Upper lobe of left lung (tissue), 4 donors: ENCODE measurements at regions not wholly inside any gene's neighbourhood (a gene's known extent, or its start where the extent isn't known, plus 50 kb on each side); places are given as distances from the start of the nearest gene placed in this dataset.

Source experiments
- CTCF ChIP-seq, 6 experiments: fragments of 450-650 bp in 4 of 6; fragments of 200-600 bp in 2 of 6; sonication (generic) in 2 of 6; IDR thresholded peaks; one replicate each; pipeline ENCODE4 v1.5.1; 2016 to 2019; ENCODE audit warnings: antibody characterized with exemption in 6 of 6
- EP300 ChIP-seq, 4 donors: sonication (generic); formaldehyde crosslinking; IDR thresholded peaks; one replicate each; pipeline ENCODE4 v1.5.1; 2017; ENCODE audit warnings: antibody characterized with exemption in 4 of 4, control low read depth in 2 of 4
- POLR2A ChIP-seq, 4 donors: fragments of 450-650 bp; IDR thresholded peaks; one replicate each; pipeline ENCODE4 v1.5.1; 2016 to 2017; ENCODE audit warnings: antibody characterized with exemption in 4 of 4, mild to moderate bottlenecking in 2 of 4
- POLR2AphosphoS5 ChIP-seq, 2 donors: sonication (generic); formaldehyde crosslinking; IDR thresholded peaks; one replicate each; pipeline ENCODE4 v1.5.1; 2017; ENCODE audit warnings: antibody characterized with exemption in 2 of 2

GRCh38 chr9:135216236-135216635 lies 128.8 kb downstream of the OLFM1 start:
- no peak for TF ChIP-seq CTCF (IDR thresholded peaks at IDR 0.05)
- TF ChIP-seq EP300 (IDR thresholded peaks at IDR 0.05) = no peak
- no peak for TF ChIP-seq POLR2AphosphoS5 (IDR thresholded peaks at IDR 0.05)
- TF ChIP-seq POLR2A (IDR thresholded peaks at IDR 0.05) = no peak
